Cardiac fibroblast (primary cell): ENCODE measurements at regions not wholly inside any gene's neighbourhood (a gene's known extent, or its start where the extent isn't known, plus 50 kb on each side); places are given as distances from the start of the nearest gene placed in this dataset.

ENCODE experiments used
- DNase-seq, 2 donors: peaks; one replicate each; pipeline versions ENCODE4 v3.0.0 to v3.0.0-alpha.2; 2010; ENCODE audit warnings: low read depth in 2 of 2
- H3K4me3 ChIP-seq, 2 donors: replicated peaks in 1 of 2; 1 replicate in 1 of 2; 2 replicates in 1 of 2; pipeline ENCODE4 v1.5.1; 2011; ENCODE audit warnings: low read depth in 2 of 2, low read length in 2 of 2, mild to moderate bottlenecking in 2 of 2, moderate library complexity in 1 of 2
- TF ChIP-seq, protein P1 (sequence below): IDR thresholded peaks from one replicate; pipeline ENCODE4 v1.5.1; 2011; ENCODE audit warnings: low read depth, mild to moderate bottlenecking, low read length, inconsistent platforms

GRCh38 chr3:8256441-8257071 is 245.1 kb upstream of the LMCD1 start:
- H3K4me3 ChIP-seq: no peak overlapping the region
- no peak for DNase-seq
- TF ChIP-seq, protein P1, sequence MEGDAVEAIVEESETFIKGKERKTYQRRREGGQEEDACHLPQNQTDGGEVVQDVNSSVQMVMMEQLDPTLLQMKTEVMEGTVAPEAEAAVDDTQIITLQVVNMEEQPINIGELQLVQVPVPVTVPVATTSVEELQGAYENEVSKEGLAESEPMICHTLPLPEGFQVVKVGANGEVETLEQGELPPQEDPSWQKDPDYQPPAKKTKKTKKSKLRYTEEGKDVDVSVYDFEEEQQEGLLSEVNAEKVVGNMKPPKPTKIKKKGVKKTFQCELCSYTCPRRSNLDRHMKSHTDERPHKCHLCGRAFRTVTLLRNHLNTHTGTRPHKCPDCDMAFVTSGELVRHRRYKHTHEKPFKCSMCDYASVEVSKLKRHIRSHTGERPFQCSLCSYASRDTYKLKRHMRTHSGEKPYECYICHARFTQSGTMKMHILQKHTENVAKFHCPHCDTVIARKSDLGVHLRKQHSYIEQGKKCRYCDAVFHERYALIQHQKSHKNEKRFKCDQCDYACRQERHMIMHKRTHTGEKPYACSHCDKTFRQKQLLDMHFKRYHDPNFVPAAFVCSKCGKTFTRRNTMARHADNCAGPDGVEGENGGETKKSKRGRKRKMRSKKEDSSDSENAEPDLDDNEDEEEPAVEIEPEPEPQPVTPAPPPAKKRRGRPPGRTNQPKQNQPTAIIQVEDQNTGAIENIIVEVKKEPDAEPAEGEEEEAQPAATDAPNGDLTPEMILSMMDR: no peak

DNA sequence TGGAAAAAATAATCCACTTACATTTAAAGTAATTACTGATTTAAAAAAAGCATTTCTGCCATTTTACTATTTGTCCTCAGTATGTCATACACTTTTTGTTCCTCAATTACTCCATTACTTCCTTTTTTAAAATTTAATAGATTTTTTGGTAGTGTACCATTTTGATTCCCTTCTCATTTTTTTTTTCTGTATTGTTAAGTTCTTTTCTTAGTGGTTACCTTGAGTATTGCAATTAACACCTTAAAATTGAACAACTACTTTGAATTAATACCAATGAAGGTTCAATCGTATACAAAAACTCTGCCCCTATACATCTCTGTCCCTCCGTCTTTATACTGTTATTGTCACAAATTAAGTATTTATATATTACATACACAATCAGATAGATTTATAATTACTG is 240.6 kb upstream of the LMCD1 start:
- H3K4me3 ChIP-seq: no peak overlapping the region
- no peak for DNase-seq
- TF ChIP-seq, protein P1: no peak

DNA sequence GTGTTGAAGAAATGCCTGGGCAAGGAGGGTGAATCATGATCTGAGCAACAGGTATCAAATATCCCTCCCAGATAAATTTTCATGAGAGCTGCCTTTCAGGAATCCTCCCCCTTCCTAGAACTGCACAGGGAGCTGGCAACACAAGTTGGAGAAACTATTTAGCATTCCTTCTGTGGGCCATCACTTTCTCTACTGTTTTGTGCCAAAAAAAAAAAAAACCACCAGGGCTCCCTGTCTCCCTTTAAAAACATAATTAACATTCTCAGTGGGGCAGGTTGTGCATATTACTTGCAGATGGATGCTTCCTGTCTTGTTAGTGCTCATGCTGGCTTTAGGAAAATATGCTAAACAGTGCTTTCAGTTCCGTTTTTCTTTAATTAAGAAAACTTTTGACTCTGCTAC is 234.9 kb upstream of the LMCD1 start:
- TF ChIP-seq, protein P1: no peak
- H3K4me3 ChIP-seq: no peak overlapping the region
- DNase-seq: no peak

GRCh38 chr3:8273479-8273878 is 228.1 kb upstream of the LMCD1 start:
- DNase-seq: no peak
- H3K4me3 ChIP-seq: no peak overlapping the region
- TF ChIP-seq, protein P1: no peak

DNA sequence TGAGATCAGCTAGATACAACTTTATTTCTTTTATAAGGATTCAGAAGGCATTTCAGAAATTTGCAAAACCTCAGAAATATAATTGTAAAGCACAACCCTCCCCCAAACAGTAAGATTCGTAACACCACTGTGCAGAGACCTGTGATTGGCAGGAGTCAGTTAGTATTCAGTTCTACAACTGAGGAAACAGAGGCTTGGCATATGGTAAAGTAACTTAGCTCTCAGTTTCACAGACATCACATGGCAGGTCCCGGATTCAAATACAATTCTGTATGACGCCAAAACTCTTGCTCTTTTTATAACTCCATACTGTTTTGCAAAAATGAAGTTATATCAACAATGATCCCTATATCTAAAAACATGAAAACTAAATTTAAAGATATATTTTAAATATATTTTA is 225.6 kb upstream of the LMCD1 start:
- TF ChIP-seq, protein P1: no peak
- no peak for DNase-seq
- no peak overlapping the region for H3K4me3 ChIP-seq

DNA sequence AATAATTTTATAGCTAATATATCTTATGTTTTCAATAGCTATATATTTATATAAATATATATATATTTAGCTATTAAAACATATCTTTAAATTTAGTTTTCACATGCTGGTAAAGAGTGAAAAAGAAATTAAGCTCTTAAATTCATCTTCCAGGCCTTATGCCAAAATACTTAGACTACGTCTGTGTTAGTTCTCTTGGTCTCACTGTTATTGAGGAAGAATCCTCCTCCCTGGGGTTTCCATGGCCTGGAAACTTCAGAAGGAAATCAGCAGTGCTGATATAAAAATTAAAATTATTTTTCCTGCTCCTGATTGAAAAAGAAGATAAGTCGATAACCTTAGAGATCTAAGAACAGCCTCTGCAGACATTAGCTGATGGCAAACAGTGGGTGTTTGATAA is 225.1 kb upstream of the LMCD1 start:
- H3K4me3 ChIP-seq: no peak overlapping the region
- DNase-seq: no peak
- TF ChIP-seq, protein P1: no peak

DNA sequence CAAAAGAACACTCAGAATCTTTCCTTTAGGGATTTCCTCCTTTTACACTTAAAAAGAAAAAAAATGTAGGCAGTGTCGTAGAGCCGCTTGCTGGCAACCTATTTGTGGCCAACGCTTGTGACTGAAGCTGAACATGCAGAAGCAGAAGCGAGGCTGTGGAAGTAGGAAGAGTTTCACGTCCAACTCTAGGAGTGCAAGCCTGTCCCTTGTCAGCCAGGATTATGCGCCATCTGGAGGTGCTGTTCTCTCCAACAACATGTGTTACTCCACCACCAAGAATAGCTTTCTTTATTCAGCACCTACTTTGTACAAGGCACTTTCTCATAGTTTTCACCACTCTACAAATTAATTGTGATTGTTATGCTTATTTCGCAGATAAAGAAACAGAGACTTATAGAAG is 223.2 kb upstream of the LMCD1 start:
- TF ChIP-seq, protein P1: no peak
- no peak for DNase-seq
- no peak overlapping the region for H3K4me3 ChIP-seq
